Gastroesophageal sphincter (tissue), 3 donors: ENCODE measurements at regions not wholly inside any gene's neighbourhood (a gene's known extent, or its start where the extent isn't known, plus 50 kb on each side); places are given as distances from the start of the nearest gene placed in this dataset.

Experiments
- POLR2A ChIP-seq, 2 donors: fragments of 450-650 bp; IDR thresholded peaks; one replicate each; pipeline ENCODE4 v1.6.1; 2017; ENCODE audit warnings: antibody characterized with exemption in 2 of 2, mild to moderate bottlenecking in 2 of 2, moderate library complexity in 1 of 2
- TF ChIP-seq, protein P1 (sequence below), 4 experiments: fragments of 200-600 bp in 2 of 4; fragments of 450-650 bp in 2 of 4; sonication (generic) in 1 of 4; IDR thresholded peaks; one replicate each; pipeline ENCODE4 v1.5.1; 2017 to 2019; ENCODE audit warnings: antibody characterized with exemption in 4 of 4, mild to moderate bottlenecking in 2 of 4, moderate library complexity in 2 of 4

DNA sequence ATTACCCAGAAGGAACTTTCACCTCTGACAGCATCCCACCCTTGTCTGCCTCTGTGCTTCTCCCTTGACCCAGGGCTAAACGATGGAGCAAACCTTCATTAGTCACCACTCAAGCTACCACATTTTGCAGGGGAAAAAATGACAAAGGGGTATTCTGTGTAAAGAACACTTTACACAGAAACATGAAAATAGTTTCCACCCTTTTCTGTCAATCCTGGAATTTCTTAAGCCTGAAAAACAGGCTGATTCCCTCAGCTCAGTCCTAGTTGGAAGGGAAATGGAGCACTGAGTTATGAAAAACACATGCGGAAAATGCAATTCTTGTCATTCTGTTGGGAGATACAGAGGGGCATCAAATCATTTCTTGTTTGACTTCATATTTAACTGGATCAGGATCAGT lies 175.0 kb upstream of the HNRNPA3 start:
- TF ChIP-seq, protein P1, sequence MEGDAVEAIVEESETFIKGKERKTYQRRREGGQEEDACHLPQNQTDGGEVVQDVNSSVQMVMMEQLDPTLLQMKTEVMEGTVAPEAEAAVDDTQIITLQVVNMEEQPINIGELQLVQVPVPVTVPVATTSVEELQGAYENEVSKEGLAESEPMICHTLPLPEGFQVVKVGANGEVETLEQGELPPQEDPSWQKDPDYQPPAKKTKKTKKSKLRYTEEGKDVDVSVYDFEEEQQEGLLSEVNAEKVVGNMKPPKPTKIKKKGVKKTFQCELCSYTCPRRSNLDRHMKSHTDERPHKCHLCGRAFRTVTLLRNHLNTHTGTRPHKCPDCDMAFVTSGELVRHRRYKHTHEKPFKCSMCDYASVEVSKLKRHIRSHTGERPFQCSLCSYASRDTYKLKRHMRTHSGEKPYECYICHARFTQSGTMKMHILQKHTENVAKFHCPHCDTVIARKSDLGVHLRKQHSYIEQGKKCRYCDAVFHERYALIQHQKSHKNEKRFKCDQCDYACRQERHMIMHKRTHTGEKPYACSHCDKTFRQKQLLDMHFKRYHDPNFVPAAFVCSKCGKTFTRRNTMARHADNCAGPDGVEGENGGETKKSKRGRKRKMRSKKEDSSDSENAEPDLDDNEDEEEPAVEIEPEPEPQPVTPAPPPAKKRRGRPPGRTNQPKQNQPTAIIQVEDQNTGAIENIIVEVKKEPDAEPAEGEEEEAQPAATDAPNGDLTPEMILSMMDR (IDR thresholded peaks at IDR 0.05) = no peak
- TF ChIP-seq POLR2A (IDR thresholded peaks at IDR 0.05) = no peak
